AG10803 (cell line): ENCODE measurements at regions not wholly inside any gene's neighbourhood (a gene's known extent, or its start where the extent isn't known, plus 50 kb on each side); places are given as distances from the start of the nearest gene placed in this dataset.
A peak's percentile ranks its signal among the peaks of the same experiment; 100 is the strongest.

ENCODE experiments used
- DNase-seq: peaks from one replicate; pipeline ENCODE4 v3.0.0; 2010; ENCODE audit warnings: low read depth
- H3K4me3 ChIP-seq: 2 replicates; pipeline ENCODE4 v1.5.1; 2011; ENCODE audit warnings: mild to moderate bottlenecking, low read length, control low read depth
- CTCF ChIP-seq: conservative IDR thresholded peaks from 2 replicates; pipeline ENCODE4 v1.5.1; 2011; ENCODE audit warnings: mild to moderate bottlenecking, low read length, control low read depth, inconsistent platforms

- H3K4me3 ChIP-seq: no peak overlapping the region
- DNase-seq: peak; percentile 70
- TF ChIP-seq CTCF: no peak
Observed at GRCh38 chr3:148319161-148319915, 378.4 kb upstream of the AGTR1 start.

GRCh38 chr3:148319960-148320359 is 377.7 kb upstream of the AGTR1 start:
- no peak for DNase-seq
- no peak overlapping the region for H3K4me3 ChIP-seq

GRCh38 chr3:148329481-148330235 is 368.0 kb upstream of the AGTR1 start:
- no peak for TF ChIP-seq CTCF
- no peak overlapping the region for H3K4me3 ChIP-seq
- DNase-seq: no peak

More at GRCh38 chr3:148319960-148320359, 377.7 kb upstream of the AGTR1 start:
- TF ChIP-seq CTCF: no peak

- DNase-seq: no peak
- H3K4me3 ChIP-seq: no peak overlapping the region
- TF ChIP-seq CTCF: no peak
Observed at GRCh38 chr3:148330542-148330941, 367.2 kb upstream of the AGTR1 start.

- DNase-seq: no peak
- no peak overlapping the region for H3K4me3 ChIP-seq
- TF ChIP-seq CTCF: no peak
Observed at GRCh38 chr3:148331081-148331846, 366.4 kb upstream of the AGTR1 start.

- H3K4me3 ChIP-seq: no peak overlapping the region
Observed at GRCh38 chr3:148332509-148332908, 365.2 kb upstream of the AGTR1 start.

More at GRCh38 chr3:148332509-148332908, 365.2 kb upstream of the AGTR1 start:
- no peak for TF ChIP-seq CTCF
- no peak for DNase-seq
